SU-DHL-6 (cell line): ENCODE measurements at regions not wholly inside any gene's neighbourhood (a gene's known extent, or its start where the extent isn't known, plus 50 kb on each side); places are given as distances from the start of the nearest gene placed in this dataset.
"Not testable (repeated sequence)": the region's sequence is repeated elsewhere in the genome, so short reads cannot be mapped to it uniquely, and the experiment has no call there.

Source experiments
- H2AFZ ChIP-seq: fragments of 200-600 bp; sonication (generic); 2 replicates; pipeline ENCODE4 v1.6.1; 2014; ENCODE audit warnings: low read depth, mild to moderate bottlenecking, moderate library complexity, mixed read lengths, antibody characterized with exemption, low read length; ENCODE audit not compliant: severe bottlenecking
- H3F3A ChIP-seq: fragments of 200-600 bp; shearing (Covaris generic); 2 replicates; pipeline ENCODE4 v1.6.0; 2016; ENCODE audit warnings: antibody characterized with exemption, mild to moderate bottlenecking; ENCODE audit not compliant: insufficient read depth
- H3K27ac ChIP-seq: fragments of 200-600 bp; sonication (generic); 2 replicates; pipeline ENCODE4 v1.5.1; 2016; ENCODE audit warnings: low read depth, mild to moderate bottlenecking, low read length, moderate library complexity, mixed read lengths
- H3K27me3 ChIP-seq: fragments of 200-600 bp; sonication (generic), shearing (Covaris generic); 2 replicates; pipeline ENCODE4 v1.6.0; 2014; ENCODE audit warnings: mild to moderate bottlenecking, low read length
- H3K36me3 ChIP-seq: fragments of 200-600 bp; sonication (generic); 2 replicates; pipeline ENCODE4 v1.6.1; 2014; ENCODE audit warnings: mild to moderate bottlenecking, low read length, mixed read lengths
- H3K4me2 ChIP-seq: fragments of 300-600, 200-600 bp; shearing (Covaris generic), sonication (generic); 2 replicates; pipeline ENCODE4 v1.6.0; 2014; ENCODE audit warnings: low read length, low read depth, mild to moderate bottlenecking; ENCODE audit not compliant: poor library complexity, severe bottlenecking
- H3K4me3 ChIP-seq: fragments of 200-600 bp; sonication (generic); 2 replicates; pipeline ENCODE4 v1.5.1; 2014; ENCODE audit warnings: antibody characterized with exemption, low read length, mild to moderate bottlenecking, mixed read lengths; ENCODE audit not compliant: insufficient read depth, poor library complexity, severe bottlenecking
- H3K79me2 ChIP-seq: fragments of 200-600 bp; sonication (generic); 2 replicates; pipeline ENCODE4 v1.6.1; 2014; ENCODE audit warnings: mild to moderate bottlenecking, low read length, moderate library complexity; ENCODE audit not compliant: insufficient read depth
- H3K9ac ChIP-seq: fragments of 200-600 bp; sonication (generic); 2 replicates; pipeline ENCODE4 v1.7.0; 2014; ENCODE audit warnings: mild to moderate bottlenecking, low read length
- H3K9me2 ChIP-seq: fragments of 200-600 bp; sonication (generic); replicated peaks from 2 replicates; pipeline ENCODE4 v1.6.1; 2014; ENCODE audit warnings: low read length; ENCODE audit not compliant: insufficient read depth
- H3K9me3 ChIP-seq: fragments of 200-600 bp; sonication (generic); 2 replicates; pipeline ENCODE4 v1.6.1; 2014; ENCODE audit warnings: low read length, mixed read lengths; ENCODE audit not compliant: insufficient read depth
- H4K20me1 ChIP-seq: fragments of 200-600 bp; sonication (generic); 2 replicates; pipeline ENCODE4 v1.6.1; 2014; ENCODE audit warnings: low read depth, mild to moderate bottlenecking, antibody characterized with exemption, low read length, moderate library complexity, mixed read lengths
- CTCF ChIP-seq: fragments of 200-600 bp; sonication (generic); IDR thresholded peaks from one replicate; pipeline ENCODE4 v1.5.1; 2017; ENCODE audit warnings: antibody characterized with exemption, mild to moderate bottlenecking, low read length, moderate library complexity; ENCODE audit not compliant: insufficient read depth, poor library complexity, severe bottlenecking
- EZH2phosphoT487 ChIP-seq: fragments of 200-600 bp; sonication (generic), shearing (Covaris generic); conservative IDR thresholded peaks from 2 replicates; pipeline ENCODE4 v1.6.1; 2018; ENCODE audit warnings: mild to moderate bottlenecking, antibody characterized with exemption, low read length, moderate library complexity, mixed read lengths

- Histone ChIP-seq H3K79me2 (no peaks in the 10 kb centered on the region), H3F3A (no peaks in the 10 kb centered on the region), H3K9me3 (no peaks in the 10 kb centered on the region), H4K20me1 (no peaks in the 10 kb centered on the region), H3K9me2 (no peaks in the 10 kb centered on the region), H2AFZ (no peak overlapping the region), H3K4me2 (no peak overlapping the region), H3K4me3 (no peak overlapping the region), H3K36me3 (no peaks in the 10 kb centered on the region), H3K27me3 (no peaks in the 10 kb centered on the region), H3K27ac (no peak overlapping the region), H3K9ac (no peak overlapping the region)
- TF ChIP-seq EZH2phosphoT487 (no peak), CTCF (no peak)
Observed at GRCh38 chr6:134405386-134406087, 87.6 kb upstream of the SGK1 start.

- not testable (repeated sequence) for H3K27me3 ChIP-seq, H3K4me3 ChIP-seq, H3K9ac ChIP-seq, H3K36me3 ChIP-seq, H4K20me1 ChIP-seq, H3K4me2 ChIP-seq, H2AFZ ChIP-seq, H3F3A ChIP-seq, H3K79me2 ChIP-seq, H3K27ac ChIP-seq, H3K9me3 ChIP-seq, H3K9me2 ChIP-seq
Observed at GRCh38 chr6:134403312-134403711, 85.4 kb upstream of the SGK1 start.

GRCh38 chr6:134402372-134402984 lies 84.6 kb upstream of the SGK1 start:
- H3K4me2 ChIP-seq: no peak overlapping the region
- H2AFZ ChIP-seq: no peak overlapping the region
- H4K20me1 ChIP-seq: no peaks in the 10 kb centered on the region
- H3K9ac ChIP-seq: no peak overlapping the region
- H3F3A ChIP-seq: no peaks in the 10 kb centered on the region
- TF ChIP-seq CTCF (no peak), EZH2phosphoT487 (no peak)
- H3K9me3 ChIP-seq: no peaks in the 10 kb centered on the region
- H3K36me3 ChIP-seq: no peaks in the 10 kb centered on the region
- H3K9me2 ChIP-seq: no peaks in the 10 kb centered on the region
- no peaks in the 10 kb centered on the region for H3K79me2 ChIP-seq
- no peaks in the 10 kb centered on the region for H3K27me3 ChIP-seq
- H3K27ac ChIP-seq: no peak overlapping the region
- no peak overlapping the region for H3K4me3 ChIP-seq

GRCh38 chr6:134400941-134401340 lies 83.0 kb upstream of the SGK1 start:
- Histone ChIP-seq H3K9me2 (no peaks in the 10 kb centered on the region), H3K4me2 (no peak overlapping the region), H3K9ac (no peak overlapping the region), H3K36me3 (no peaks in the 10 kb centered on the region), H3K4me3 (no peak overlapping the region), H2AFZ (no peak overlapping the region), H3K27me3 (no peaks in the 10 kb centered on the region), H4K20me1 (no peaks in the 10 kb centered on the region), H3F3A (no peaks in the 10 kb centered on the region), H3K9me3 (no peaks in the 10 kb centered on the region), H3K79me2 (no peaks in the 10 kb centered on the region), H3K27ac (no peak overlapping the region)
- TF ChIP-seq CTCF (no peak), EZH2phosphoT487 (no peak)
